ENCODE measurements at regions not wholly inside any gene's neighbourhood (a gene's known extent, or its start where the extent isn't known, plus 50 kb on each side); places are given as distances from the start of the nearest gene placed in this dataset.

DNA sequence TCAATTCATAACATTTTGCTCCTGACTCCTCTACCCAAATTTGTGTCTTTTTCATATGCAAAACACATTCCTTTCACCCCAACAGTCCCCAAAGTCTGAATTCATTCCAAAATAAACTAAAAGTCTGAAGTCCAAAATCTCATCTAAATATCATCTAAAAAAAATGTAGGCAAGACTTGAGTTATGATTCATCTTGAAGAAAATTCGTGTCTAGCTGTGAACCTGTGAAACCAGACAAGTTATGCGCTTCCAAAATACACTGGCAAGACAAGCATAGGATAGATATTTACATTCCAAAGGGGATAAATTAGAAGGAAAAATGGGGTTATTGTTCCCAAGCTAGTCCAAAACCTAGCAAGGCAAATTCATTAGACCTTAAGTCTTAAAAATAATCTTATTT lies 1302.0 kb upstream of the GBE1 start:
- ATAC-seq, result no peak
- TF ChIP-seq ISL1 (CRISPR knock-in tag; IDR thresholded peaks at IDR 0.05), result no peak
- TF ChIP-seq ZFP3 (CRISPR knock-in tag; IDR thresholded peaks at IDR 0.05), result no peak
- no peak for TF ChIP-seq ARNTL (CRISPR knock-in tag; IDR thresholded peaks at IDR 0.05; ENCODE audit: borderline replicate concordance, low read depth)
- TF ChIP-seq, protein P1, sequence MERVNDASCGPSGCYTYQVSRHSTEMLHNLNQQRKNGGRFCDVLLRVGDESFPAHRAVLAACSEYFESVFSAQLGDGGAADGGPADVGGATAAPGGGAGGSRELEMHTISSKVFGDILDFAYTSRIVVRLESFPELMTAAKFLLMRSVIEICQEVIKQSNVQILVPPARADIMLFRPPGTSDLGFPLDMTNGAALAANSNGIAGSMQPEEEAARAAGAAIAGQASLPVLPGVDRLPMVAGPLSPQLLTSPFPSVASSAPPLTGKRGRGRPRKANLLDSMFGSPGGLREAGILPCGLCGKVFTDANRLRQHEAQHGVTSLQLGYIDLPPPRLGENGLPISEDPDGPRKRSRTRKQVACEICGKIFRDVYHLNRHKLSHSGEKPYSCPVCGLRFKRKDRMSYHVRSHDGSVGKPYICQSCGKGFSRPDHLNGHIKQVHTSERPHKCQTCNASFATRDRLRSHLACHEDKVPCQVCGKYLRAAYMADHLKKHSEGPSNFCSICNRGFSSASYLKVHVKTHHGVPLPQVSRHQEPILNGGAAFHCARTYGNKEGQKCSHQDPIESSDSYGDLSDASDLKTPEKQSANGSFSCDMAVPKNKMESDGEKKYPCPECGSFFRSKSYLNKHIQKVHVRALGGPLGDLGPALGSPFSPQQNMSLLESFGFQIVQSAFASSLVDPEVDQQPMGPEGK (CRISPR knock-in tag; IDR thresholded peaks at IDR 0.05; ENCODE audit: borderline replicate concordance), result no peak
- TF ChIP-seq SNAI2 (CRISPR knock-in tag; IDR thresholded peaks at IDR 0.05), result no peak
- no peak for TF ChIP-seq ZFP30 (CRISPR knock-in tag; IDR thresholded peaks at IDR 0.05)
- TF ChIP-seq ESRRG (CRISPR knock-in tag; IDR thresholded peaks at IDR 0.05), result no peak
- TF ChIP-seq TCF4 (CRISPR knock-in tag; IDR thresholded peaks at IDR 0.05; ENCODE audit: borderline replicate concordance), result no peak
- TF ChIP-seq GLIS3 (CRISPR knock-in tag; IDR thresholded peaks at IDR 0.05), result no peak
- TF ChIP-seq, protein P2, sequence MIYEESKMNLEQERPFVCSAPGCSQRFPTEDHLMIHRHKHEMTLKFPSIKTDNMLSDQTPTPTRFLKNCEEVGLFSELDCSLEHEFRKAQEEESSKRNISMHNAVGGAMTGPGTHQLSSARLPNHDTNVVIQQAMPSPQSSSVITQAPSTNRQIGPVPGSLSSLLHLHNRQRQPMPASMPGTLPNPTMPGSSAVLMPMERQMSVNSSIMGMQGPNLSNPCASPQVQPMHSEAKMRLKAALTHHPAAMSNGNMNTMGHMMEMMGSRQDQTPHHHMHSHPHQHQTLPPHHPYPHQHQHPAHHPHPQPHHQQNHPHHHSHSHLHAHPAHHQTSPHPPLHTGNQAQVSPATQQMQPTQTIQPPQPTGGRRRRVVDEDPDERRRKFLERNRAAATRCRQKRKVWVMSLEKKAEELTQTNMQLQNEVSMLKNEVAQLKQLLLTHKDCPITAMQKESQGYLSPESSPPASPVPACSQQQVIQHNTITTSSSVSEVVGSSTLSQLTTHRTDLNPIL (CRISPR knock-in tag; IDR thresholded peaks at IDR 0.05; ENCODE audit: low read depth), result no peak
- TF ChIP-seq, protein P3, sequence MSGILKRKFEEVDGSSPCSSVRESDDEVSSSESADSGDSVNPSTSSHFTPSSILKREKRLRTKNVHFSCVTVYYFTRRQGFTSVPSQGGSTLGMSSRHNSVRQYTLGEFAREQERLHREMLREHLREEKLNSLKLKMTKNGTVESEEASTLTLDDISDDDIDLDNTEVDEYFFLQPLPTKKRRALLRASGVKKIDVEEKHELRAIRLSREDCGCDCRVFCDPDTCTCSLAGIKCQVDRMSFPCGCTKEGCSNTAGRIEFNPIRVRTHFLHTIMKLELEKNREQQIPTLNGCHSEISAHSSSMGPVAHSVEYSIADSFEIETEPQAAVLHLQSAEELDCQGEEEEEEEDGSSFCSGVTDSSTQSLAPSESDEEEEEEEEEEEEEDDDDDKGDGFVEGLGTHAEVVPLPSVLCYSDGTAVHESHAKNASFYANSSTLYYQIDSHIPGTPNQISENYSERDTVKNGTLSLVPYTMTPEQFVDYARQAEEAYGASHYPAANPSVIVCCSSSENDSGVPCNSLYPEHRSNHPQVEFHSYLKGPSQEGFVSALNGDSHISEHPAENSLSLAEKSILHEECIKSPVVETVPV (CRISPR knock-in tag; IDR thresholded peaks at IDR 0.05), result no peak
- TF ChIP-seq ZNF565 (CRISPR knock-in tag; conservative IDR thresholded peaks at IDR 0.05; ENCODE audit: low read depth), result no peak
- no peak for TF ChIP-seq RARB (CRISPR knock-in tag; IDR thresholded peaks at IDR 0.05)
- TF ChIP-seq BACH2 (CRISPR knock-in tag; IDR thresholded peaks at IDR 0.05; ENCODE audit: borderline replicate concordance), result no peak
- TF ChIP-seq PPARA (CRISPR knock-in tag; IDR thresholded peaks at IDR 0.05; ENCODE audit: borderline replicate concordance), result no peak
- TF ChIP-seq, protein P4, sequence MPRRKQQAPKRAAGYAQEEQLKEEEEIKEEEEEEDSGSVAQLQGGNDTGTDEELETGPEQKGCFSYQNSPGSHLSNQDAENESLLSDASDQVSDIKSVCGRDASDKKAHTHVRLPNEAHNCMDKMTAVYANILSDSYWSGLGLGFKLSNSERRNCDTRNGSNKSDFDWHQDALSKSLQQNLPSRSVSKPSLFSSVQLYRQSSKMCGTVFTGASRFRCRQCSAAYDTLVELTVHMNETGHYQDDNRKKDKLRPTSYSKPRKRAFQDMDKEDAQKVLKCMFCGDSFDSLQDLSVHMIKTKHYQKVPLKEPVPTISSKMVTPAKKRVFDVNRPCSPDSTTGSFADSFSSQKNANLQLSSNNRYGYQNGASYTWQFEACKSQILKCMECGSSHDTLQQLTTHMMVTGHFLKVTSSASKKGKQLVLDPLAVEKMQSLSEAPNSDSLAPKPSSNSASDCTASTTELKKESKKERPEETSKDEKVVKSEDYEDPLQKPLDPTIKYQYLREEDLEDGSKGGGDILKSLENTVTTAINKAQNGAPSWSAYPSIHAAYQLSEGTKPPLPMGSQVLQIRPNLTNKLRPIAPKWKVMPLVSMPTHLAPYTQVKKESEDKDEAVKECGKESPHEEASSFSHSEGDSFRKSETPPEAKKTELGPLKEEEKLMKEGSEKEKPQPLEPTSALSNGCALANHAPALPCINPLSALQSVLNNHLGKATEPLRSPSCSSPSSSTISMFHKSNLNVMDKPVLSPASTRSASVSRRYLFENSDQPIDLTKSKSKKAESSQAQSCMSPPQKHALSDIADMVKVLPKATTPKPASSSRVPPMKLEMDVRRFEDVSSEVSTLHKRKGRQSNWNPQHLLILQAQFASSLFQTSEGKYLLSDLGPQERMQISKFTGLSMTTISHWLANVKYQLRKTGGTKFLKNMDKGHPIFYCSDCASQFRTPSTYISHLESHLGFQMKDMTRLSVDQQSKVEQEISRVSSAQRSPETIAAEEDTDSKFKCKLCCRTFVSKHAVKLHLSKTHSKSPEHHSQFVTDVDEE (CRISPR knock-in tag; IDR thresholded peaks at IDR 0.05), result no peak
- no peak for TF ChIP-seq ZNF70 (CRISPR knock-in tag; IDR thresholded peaks at IDR 0.05)
- TF ChIP-seq CSDC2 (CRISPR knock-in tag; IDR thresholded peaks at IDR 0.05), result no peak

DNA sequence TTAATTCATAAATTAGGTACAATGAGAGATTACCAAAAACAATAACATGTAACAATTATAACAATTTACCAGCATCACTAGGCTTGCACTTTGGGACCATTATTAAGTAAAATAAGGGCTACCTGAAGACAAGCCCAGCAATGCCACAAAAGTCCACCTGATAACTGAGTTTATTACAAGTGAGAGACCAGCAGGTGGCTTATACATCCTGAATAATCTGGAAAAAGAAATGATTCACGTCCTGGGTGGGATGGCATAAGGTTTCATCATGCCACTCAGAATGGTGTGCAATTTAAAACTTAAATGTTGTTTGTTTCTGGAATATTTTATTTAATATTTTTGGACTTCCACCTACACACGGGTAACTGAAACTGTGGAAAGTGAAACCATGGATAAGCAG lies 1287.1 kb upstream of the GBE1 start:
- no peak for ATAC-seq
- TF ChIP-seq ESRRG (CRISPR knock-in tag; IDR thresholded peaks at IDR 0.05) (no peak), ZC3H10 (CRISPR knock-in tag; IDR thresholded peaks at IDR 0.05) (no peak), ARNTL (CRISPR knock-in tag; IDR thresholded peaks at IDR 0.05; ENCODE audit: borderline replicate concordance, low read depth) (no peak), ISL1 (CRISPR knock-in tag; IDR thresholded peaks at IDR 0.05) (no peak), TCF4 (CRISPR knock-in tag; IDR thresholded peaks at IDR 0.05; ENCODE audit: borderline replicate concordance) (no peak), GLIS3 (CRISPR knock-in tag; IDR thresholded peaks at IDR 0.05) (no peak), SNAI2 (CRISPR knock-in tag; IDR thresholded peaks at IDR 0.05) (no peak), ZFP3 (CRISPR knock-in tag; IDR thresholded peaks at IDR 0.05) (no peak), BACH2 (CRISPR knock-in tag; IDR thresholded peaks at IDR 0.05; ENCODE audit: borderline replicate concordance) (no peak)
- TF ChIP-seq, protein P4 (CRISPR knock-in tag; IDR thresholded peaks at IDR 0.05), result no peak

DNA sequence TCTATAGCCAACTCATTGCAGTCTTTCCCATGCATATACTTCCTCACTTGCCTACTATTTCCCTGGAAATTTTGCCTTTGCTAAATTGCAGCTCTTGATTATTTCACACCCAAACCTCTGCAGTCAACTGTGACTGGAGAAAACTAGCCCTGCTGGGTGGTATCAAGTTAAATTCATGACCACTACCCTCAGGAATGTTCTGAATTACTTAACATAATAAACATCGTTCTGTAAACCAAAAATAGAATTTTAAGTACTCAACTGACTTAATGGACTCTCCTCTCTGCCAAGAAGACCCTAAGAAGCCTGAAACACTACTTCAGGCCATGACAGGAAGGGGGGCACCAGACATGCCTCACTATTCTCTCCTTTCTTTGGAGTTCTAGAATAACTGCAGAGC lies 1278.0 kb upstream of the GBE1 start:
- TF ChIP-seq ISL1 (CRISPR knock-in tag; IDR thresholded peaks at IDR 0.05), result no peak
- ATAC-seq, result no peak
